ENCODE measurements at regions not wholly inside any gene's neighbourhood (a gene's known extent, or its start where the extent isn't known, plus 50 kb on each side); places are given as distances from the start of the nearest gene placed in this dataset.
"Not testable (repeated sequence)": the region's sequence is repeated elsewhere in the genome, so short reads cannot be mapped to it uniquely, and the experiment has no call there.

DNA sequence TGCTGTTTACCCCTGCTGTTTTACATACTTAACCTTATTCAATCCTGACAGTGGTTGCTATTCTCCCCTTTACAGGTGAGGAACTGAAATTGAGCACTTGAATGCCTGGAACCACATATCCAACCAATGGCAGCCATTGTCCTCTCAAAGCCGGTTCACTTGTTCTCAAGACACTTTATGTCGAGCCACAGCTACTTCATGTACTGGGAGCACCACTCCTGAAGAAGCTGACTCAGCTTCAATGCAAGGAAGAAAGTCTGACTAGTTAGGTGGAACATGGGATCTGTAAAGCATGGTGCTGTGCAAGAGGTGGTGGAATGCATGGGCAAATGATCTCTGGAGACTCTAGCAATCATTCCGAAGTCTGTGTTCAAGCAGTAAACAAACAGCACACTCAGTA is 113.9 kb upstream of the CPM start:
- Histone ChIP-seq H3K4ac (ENCODE audit: low read depth, low read length) (no peak overlapping the region), H3K4me3 (ENCODE audit: low read depth, low read length) (no peak overlapping the region), H3K18ac (ENCODE audit: low read length) (no peak overlapping the region), H3K23ac (ENCODE audit: low read length) (no peak overlapping the region), H3K9ac (ENCODE audit: low read length) (no peak overlapping the region), H4K8ac (ENCODE audit: low read depth, low read length) (no peak overlapping the region), H3K14ac (ENCODE audit: low read length) (no peak overlapping the region), H2AFZ (ENCODE audit: insufficient read depth, low read length, poor library complexity) (no peak overlapping the region), H4K12ac (ENCODE audit: low read depth, low read length) (no peak overlapping the region), H2BK5ac (ENCODE audit: low read depth, low read length, poor library complexity) (no peak overlapping the region), H3K9me3 (ENCODE audit: insufficient read depth, low read depth, low read length) (no peaks in the 10 kb centered on the region), H2AK5ac (ENCODE audit: low read length) (no peak overlapping the region), H2BK12ac (ENCODE audit: low read length) (no peak overlapping the region), H2BK120ac (ENCODE audit: insufficient read depth, low read length, poor library complexity) (no peak overlapping the region), H4K91ac (ENCODE audit: low read depth, low read length) (no peak overlapping the region), H3K79me2 (ENCODE audit: control insufficient read depth, insufficient read depth, low read length, poor library complexity) (no peaks in the 10 kb centered on the region), H3K27me3 (ENCODE audit: insufficient read depth, low read length) (no peaks in the 10 kb centered on the region), H3K79me1 (ENCODE audit: low read length) (no peaks in the 10 kb centered on the region), H3K27ac (ENCODE audit: low read depth, low read length) (no peak overlapping the region), H3K4me2 (ENCODE audit: low read length) (no peak overlapping the region), H3K36me3 (ENCODE audit: control insufficient read depth in 1 of 2, insufficient read depth in 2 of 2, low read length in 2 of 2) (no peaks in the 10 kb centered on the region), H3K4me1 (ENCODE audit: control insufficient read depth in 1 of 2, insufficient read depth in 2 of 2, low read length in 2 of 2) (peaks cover 0 to 2% of the 10 kb centered on the region in 2 experiments)
- DNase-seq, result no peak
- no CpG with 5 or more reads among the region's 3 CpGs for WGBS (ENCODE audit: extremely low coverage, insufficient coverage, insufficient read length)

DNA sequence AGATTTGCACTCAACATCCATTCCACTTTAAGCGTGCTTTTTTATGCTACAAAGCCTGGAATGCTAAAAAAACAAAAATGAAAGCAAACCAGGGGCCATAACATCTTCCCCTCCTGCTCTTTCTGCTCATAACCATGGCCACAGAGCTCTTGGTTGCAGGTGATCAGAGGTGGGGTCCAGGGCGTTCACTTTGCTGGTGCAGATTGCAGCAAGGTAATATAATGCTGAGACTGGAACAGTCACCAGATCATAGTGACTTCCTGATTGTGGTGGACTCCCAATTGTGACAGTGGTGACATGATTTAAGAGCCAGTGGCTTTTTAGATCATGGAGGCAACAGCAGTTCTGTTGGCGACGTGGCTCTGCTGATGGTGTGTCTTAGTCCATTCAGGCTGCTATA is 115.0 kb upstream of the CPM start:
- no peak overlapping the region for H3K4me2 ChIP-seq (ENCODE audit: low read length)
- no peaks in the 10 kb centered on the region for H3K27me3 ChIP-seq (ENCODE audit: insufficient read depth, low read length)
- peaks cover under 1% of the 10 kb centered on the region for H3K79me1 ChIP-seq (ENCODE audit: low read length)
- no peak overlapping the region for H2BK120ac ChIP-seq (ENCODE audit: insufficient read depth, low read length, poor library complexity)
- no peak overlapping the region for H2AFZ ChIP-seq (ENCODE audit: insufficient read depth, low read length, poor library complexity)
- H3K18ac ChIP-seq (ENCODE audit: low read length), result no peak overlapping the region
- H4K8ac ChIP-seq (ENCODE audit: low read depth, low read length), result no peak overlapping the region
- H3K9ac ChIP-seq (ENCODE audit: low read length), result no peak overlapping the region
- no peak overlapping the region for H2BK12ac ChIP-seq (ENCODE audit: low read length)
- H3K4me3 ChIP-seq (ENCODE audit: low read depth, low read length), result no peak overlapping the region
- no peak overlapping the region for H4K12ac ChIP-seq (ENCODE audit: low read depth, low read length)
- no peaks in the 10 kb centered on the region for H3K9me3 ChIP-seq (ENCODE audit: insufficient read depth, low read depth, low read length)
- H2AK5ac ChIP-seq (ENCODE audit: low read length), result no peak overlapping the region
- no peak overlapping the region for H4K91ac ChIP-seq (ENCODE audit: low read depth, low read length)
- no peak overlapping the region for H3K4ac ChIP-seq (ENCODE audit: low read depth, low read length)
- H3K23ac ChIP-seq (ENCODE audit: low read length), result no peak overlapping the region
- no peaks in the 10 kb centered on the region for H3K79me2 ChIP-seq (ENCODE audit: control insufficient read depth, insufficient read depth, low read length, poor library complexity)
- no peak overlapping the region for H3K27ac ChIP-seq (ENCODE audit: low read depth, low read length)
- WGBS (ENCODE audit: extremely low coverage, insufficient coverage, insufficient read length), result no CpG with 5 or more reads among the region's 4 CpGs
- H2BK5ac ChIP-seq (ENCODE audit: low read depth, low read length, poor library complexity), result no peak overlapping the region
- peaks cover under 1 to 3% of the 10 kb centered on the region in 2 experiments for H3K4me1 ChIP-seq (ENCODE audit: control insufficient read depth in 1 of 2, insufficient read depth in 2 of 2, low read length in 2 of 2)
- H3K36me3 ChIP-seq (ENCODE audit: control insufficient read depth in 1 of 2, insufficient read depth in 2 of 2, low read length in 2 of 2), result no peaks in the 10 kb centered on the region
- no peak for DNase-seq
- H3K14ac ChIP-seq (ENCODE audit: low read length), result no peak overlapping the region

DNA sequence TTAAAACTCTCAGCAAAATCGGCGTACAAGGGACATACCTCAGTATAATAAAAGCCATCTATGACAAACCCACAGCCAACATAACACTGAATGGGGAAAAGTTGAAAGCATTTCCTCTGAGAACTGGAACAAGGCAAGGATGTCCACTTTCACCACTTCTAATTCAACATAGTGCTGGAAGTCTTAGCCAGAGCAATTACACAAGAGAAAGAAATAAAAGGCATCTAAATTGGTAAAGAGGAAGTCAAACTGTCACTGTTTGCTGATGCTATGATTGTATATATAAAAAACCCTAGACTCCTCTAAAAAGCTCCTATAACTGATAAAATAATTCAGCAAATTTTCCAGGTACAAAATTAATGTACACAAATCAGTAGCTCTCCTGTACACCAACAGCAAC is 116.9 kb upstream of the CPM start:
- not testable (repeated sequence) for H2BK12ac ChIP-seq (ENCODE audit: low read length); H3K23ac ChIP-seq (ENCODE audit: low read length); H3K27me3 ChIP-seq (ENCODE audit: insufficient read depth, low read length); H3K79me2 ChIP-seq (ENCODE audit: control insufficient read depth, insufficient read depth, low read length, poor library complexity); H3K4me3 ChIP-seq (ENCODE audit: low read depth, low read length); H3K36me3 ChIP-seq (ENCODE audit: control insufficient read depth in 1 of 2, insufficient read depth in 2 of 2, low read length in 2 of 2); H4K91ac ChIP-seq (ENCODE audit: low read depth, low read length); H2BK120ac ChIP-seq (ENCODE audit: insufficient read depth, low read length, poor library complexity); H2BK5ac ChIP-seq (ENCODE audit: low read depth, low read length, poor library complexity); H4K8ac ChIP-seq (ENCODE audit: low read depth, low read length); H3K4me2 ChIP-seq (ENCODE audit: low read length); H3K79me1 ChIP-seq (ENCODE audit: low read length); H3K27ac ChIP-seq (ENCODE audit: low read depth, low read length); DNase-seq; H2AFZ ChIP-seq (ENCODE audit: insufficient read depth, low read length, poor library complexity); H3K9ac ChIP-seq (ENCODE audit: low read length); H2AK5ac ChIP-seq (ENCODE audit: low read length); H3K14ac ChIP-seq (ENCODE audit: low read length); H3K18ac ChIP-seq (ENCODE audit: low read length); H3K9me3 ChIP-seq (ENCODE audit: insufficient read depth, low read depth, low read length); H3K4ac ChIP-seq (ENCODE audit: low read depth, low read length); H4K12ac ChIP-seq (ENCODE audit: low read depth, low read length)
- peaks cover 8 to 13% of the 10 kb centered on the region in 2 experiments for H3K4me1 ChIP-seq (ENCODE audit: control insufficient read depth in 1 of 2, insufficient read depth in 2 of 2, low read length in 2 of 2)
- no CpG with 5 or more reads among the region's 2 CpGs for WGBS (ENCODE audit: extremely low coverage, insufficient coverage, insufficient read length)

- H3K4me1 ChIP-seq (ENCODE audit: control insufficient read depth in 1 of 2, insufficient read depth in 2 of 2, low read length in 2 of 2), result peaks cover 9 to 13% of the 10 kb centered on the region in 2 experiments
- peak; percentile 75 to 78 for DNase-seq
- H3K9ac ChIP-seq (ENCODE audit: low read length), result no peak overlapping the region
- peak overlapping the region; percentile 74 for H2BK12ac ChIP-seq (ENCODE audit: low read length)
- H2BK120ac ChIP-seq (ENCODE audit: insufficient read depth, low read length, poor library complexity), result peak overlapping the region; percentile 67
- peak overlapping the region; percentile 69 for H2BK5ac ChIP-seq (ENCODE audit: low read depth, low read length, poor library complexity)
- no peak overlapping the region for H3K23ac ChIP-seq (ENCODE audit: low read length)
- peak overlapping the region; percentile 35 for H3K4me2 ChIP-seq (ENCODE audit: low read length)
- H3K27me3 ChIP-seq (ENCODE audit: insufficient read depth, low read length), result no peaks in the 10 kb centered on the region
- H4K91ac ChIP-seq (ENCODE audit: low read depth, low read length), result peak overlapping the region; percentile 62
- H3K79me1 ChIP-seq (ENCODE audit: low read length), result peaks cover 8% of the 10 kb centered on the region
- peak overlapping the region; percentile 34 for H3K14ac ChIP-seq (ENCODE audit: low read length)
- no peak overlapping the region for H4K12ac ChIP-seq (ENCODE audit: low read depth, low read length)
- no peaks in the 10 kb centered on the region for H3K36me3 ChIP-seq (ENCODE audit: control insufficient read depth in 1 of 2, insufficient read depth in 2 of 2, low read length in 2 of 2)
- peak overlapping the region; percentile 50 for H3K4ac ChIP-seq (ENCODE audit: low read depth, low read length)
- H3K4me3 ChIP-seq (ENCODE audit: low read depth, low read length), result no peak overlapping the region
- H3K79me2 ChIP-seq (ENCODE audit: control insufficient read depth, insufficient read depth, low read length, poor library complexity), result no peaks in the 10 kb centered on the region
- H4K8ac ChIP-seq (ENCODE audit: low read depth, low read length), result peak overlapping the region; percentile 85
- WGBS (ENCODE audit: extremely low coverage, insufficient coverage, insufficient read length), result no CpG with 5 or more reads among the region's 8 CpGs
- no peak overlapping the region for H2AFZ ChIP-seq (ENCODE audit: insufficient read depth, low read length, poor library complexity)
- H3K9me3 ChIP-seq (ENCODE audit: insufficient read depth, low read depth, low read length), result no peaks in the 10 kb centered on the region
- peak overlapping the region; percentile 77 for H3K27ac ChIP-seq (ENCODE audit: low read depth, low read length)
- no peak overlapping the region for H2AK5ac ChIP-seq (ENCODE audit: low read length)
- H3K18ac ChIP-seq (ENCODE audit: low read length), result peak overlapping the region; percentile 83
Measured at GRCh38 chr12:69052613-69053408, 119.8 kb upstream of the CPM start.

Data from trophoblast cell (in vitro differentiated cells and primary cell).